Mucosa of stomach (tissue), 1 donor: ENCODE measurements at regions not wholly inside any gene's neighbourhood (a gene's known extent, or its start where the extent isn't known, plus 50 kb on each side); places are given as distances from the start of the nearest gene placed in this dataset.

Experiments
- H3K27me3 ChIP-seq: one replicate; pipeline ENCODE4 v1.7.0; 2013; ENCODE audit warnings: mild to moderate bottlenecking, low read length; ENCODE audit not compliant: control insufficient read depth, insufficient read depth
- H3K36me3 ChIP-seq: one replicate; pipeline ENCODE4 v1.7.0; 2013; ENCODE audit warnings: low read length; ENCODE audit not compliant: control insufficient read depth, insufficient read depth
- H3K4me1 ChIP-seq: one replicate; pipeline ENCODE4 v1.7.0; 2013; ENCODE audit warnings: mild to moderate bottlenecking, low read length; ENCODE audit not compliant: control insufficient read depth, insufficient read depth
- H3K4me3 ChIP-seq: one replicate; pipeline ENCODE4 v1.7.0; 2013; ENCODE audit warnings: low read length
- H3K9ac ChIP-seq: one replicate; pipeline ENCODE4 v1.7.0; 2013; ENCODE audit warnings: mild to moderate bottlenecking, low read length, moderate library complexity
- H3K9me3 ChIP-seq: one replicate; pipeline ENCODE4 v1.7.0; 2013; ENCODE audit warnings: mild to moderate bottlenecking, low read length, moderate library complexity; ENCODE audit not compliant: control insufficient read depth
- donor health status: Pancreatic carcinoma.

- H3K9me3 ChIP-seq: no peaks in the 10 kb centered on the region
Measured at GRCh38 chr3:189027626-189028155, 144.1 kb upstream of the TPRG1 start.

GRCh38 chr3:189038773-189039745 lies 132.7 kb upstream of the TPRG1 start:
- Histone ChIP-seq H3K4me1 (no peaks in the 10 kb centered on the region), H3K27me3 (no peaks in the 10 kb centered on the region), H3K9ac (no peak overlapping the region), H3K9me3 (no peaks in the 10 kb centered on the region), H3K4me3 (no peak overlapping the region), H3K36me3 (no peaks in the 10 kb centered on the region)

More at GRCh38 chr3:189027626-189028155, 144.1 kb upstream of the TPRG1 start:
- no peaks in the 10 kb centered on the region for H3K27me3 ChIP-seq
- no peaks in the 10 kb centered on the region for H3K36me3 ChIP-seq
- H3K9ac ChIP-seq: no peak overlapping the region
- H3K4me1 ChIP-seq: no peaks in the 10 kb centered on the region
- H3K4me3 ChIP-seq: no peak overlapping the region

DNA sequence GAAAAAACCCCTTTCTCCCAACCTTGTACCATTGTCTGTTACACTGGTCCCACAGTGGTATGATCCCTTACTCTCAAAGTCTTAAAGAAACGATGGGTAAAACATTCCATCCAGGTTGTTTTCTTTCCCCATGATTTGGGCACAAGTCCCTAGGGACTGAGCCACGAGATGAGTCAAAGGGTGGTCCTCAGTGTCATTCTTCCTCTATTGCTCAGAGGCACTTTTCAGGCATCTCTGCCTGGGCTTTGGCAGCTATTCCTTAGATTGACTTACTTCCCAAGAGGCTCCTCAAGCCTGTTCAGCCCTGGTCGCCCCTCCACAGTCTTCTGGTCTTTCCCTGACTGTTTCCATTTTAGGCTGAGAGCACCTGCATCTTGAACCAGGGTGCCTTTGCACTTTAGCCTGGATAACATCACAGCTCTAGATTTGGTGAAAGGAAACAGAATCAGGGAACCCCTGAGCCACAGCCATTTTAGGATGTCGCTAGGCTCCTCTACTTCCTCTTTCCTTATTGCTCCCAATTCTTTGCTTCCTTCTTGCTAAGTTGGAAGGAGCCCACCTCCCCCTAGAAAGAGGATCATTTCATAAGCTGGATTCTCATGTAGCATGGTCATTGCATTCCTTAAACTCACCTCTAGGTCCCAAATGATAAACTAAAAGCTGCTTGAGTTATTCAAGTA lies 131.0 kb upstream of the TPRG1 start:
- H3K9ac ChIP-seq: no peak overlapping the region
- H3K4me1 ChIP-seq: no peaks in the 10 kb centered on the region
- H3K27me3 ChIP-seq: no peaks in the 10 kb centered on the region
- no peak overlapping the region for H3K4me3 ChIP-seq
- H3K36me3 ChIP-seq: no peaks in the 10 kb centered on the region
- no peaks in the 10 kb centered on the region for H3K9me3 ChIP-seq

DNA sequence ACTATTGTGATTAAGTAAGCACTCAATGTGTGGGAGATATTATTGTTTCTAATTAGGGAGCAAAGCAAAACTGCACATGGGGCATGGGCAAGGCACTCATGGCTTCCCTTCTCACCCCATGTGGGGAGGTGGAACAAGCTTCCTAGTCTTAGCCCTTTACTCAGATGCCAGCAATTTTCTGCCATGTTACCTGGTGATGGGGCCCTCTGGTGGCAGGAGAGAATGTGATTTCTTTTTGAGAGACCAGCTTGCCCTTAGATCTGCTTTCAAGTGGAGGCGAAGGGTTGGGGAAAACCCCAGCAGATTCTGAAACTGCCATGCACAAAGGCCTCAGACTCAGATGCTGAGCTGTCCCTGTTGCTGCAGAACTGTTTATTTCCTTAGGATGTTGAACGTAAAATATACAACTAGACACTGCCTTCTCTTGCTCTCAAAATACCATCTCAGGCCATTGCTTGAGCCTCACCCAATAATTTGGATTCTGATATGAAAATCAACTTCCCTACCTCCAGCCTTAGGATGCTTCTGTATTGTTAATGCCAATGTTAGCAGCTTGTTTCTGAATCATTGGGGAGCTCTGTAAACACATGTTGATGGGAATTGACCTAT lies 130.2 kb upstream of the TPRG1 start:
- Histone ChIP-seq H3K36me3 (no peaks in the 10 kb centered on the region), H3K27me3 (no peaks in the 10 kb centered on the region), H3K9ac (no peak overlapping the region), H3K4me1 (no peaks in the 10 kb centered on the region), H3K9me3 (no peaks in the 10 kb centered on the region), H3K4me3 (no peak overlapping the region)

DNA sequence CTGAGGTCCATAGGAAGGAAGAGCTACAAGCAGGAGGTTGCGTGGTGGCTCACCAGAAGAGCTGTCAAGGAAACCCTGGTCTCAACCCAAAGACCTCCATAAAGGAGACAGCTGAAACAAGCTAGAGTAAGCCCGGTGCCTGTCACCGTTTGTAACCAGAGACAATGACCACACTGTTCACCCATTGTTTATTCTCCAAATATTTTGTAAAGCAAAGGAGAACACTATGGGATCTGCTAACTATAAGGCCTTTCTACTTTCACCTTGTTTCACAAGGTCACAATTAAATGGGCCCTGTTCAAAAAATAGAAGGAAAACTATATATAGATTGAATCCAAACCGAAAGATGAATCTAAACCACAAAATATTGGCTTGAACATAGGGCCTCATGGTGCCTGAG lies 128.9 kb upstream of the TPRG1 start:
- Histone ChIP-seq H3K9me3 (no peaks in the 10 kb centered on the region), H3K27me3 (no peaks in the 10 kb centered on the region), H3K4me3 (no peak overlapping the region), H3K36me3 (no peaks in the 10 kb centered on the region), H3K9ac (no peak overlapping the region), H3K4me1 (no peaks in the 10 kb centered on the region)

DNA sequence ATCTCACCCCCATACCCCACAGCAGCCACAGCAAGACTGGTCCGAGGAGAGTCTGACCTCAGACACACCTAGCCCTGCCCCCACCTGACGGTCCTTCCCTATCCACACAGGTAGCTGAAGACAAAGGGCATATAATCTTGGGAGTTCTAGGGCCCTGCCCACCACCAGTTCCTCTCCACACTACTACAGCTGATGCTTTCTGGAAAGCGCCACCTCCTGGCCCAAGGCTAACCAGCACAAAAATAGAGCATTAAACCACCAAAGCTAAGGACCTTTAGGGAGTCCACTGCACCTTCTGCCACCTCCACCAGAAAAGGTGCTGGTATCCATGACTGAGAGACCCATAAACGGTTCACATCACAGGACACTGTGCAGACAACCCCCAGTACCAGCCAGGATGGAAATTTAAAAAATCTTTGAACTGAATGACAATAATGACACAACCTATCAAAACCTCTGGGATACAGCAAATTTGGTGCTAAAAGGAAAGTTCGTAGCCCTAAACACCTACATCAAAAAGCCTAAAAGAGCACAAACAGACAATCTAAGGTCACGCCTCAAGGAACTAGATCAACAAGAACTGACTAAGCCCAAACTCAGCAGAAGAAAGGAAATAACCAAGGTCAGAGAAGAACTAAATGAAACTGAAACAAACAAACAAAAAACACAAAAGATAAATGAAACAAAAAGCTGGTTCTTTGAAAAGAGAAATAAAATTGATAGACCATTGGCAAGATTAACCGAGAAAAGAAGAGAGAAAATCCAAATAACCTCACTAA lies 122.1 kb upstream of the TPRG1 start:
- no peaks in the 10 kb centered on the region for H3K27me3 ChIP-seq
- H3K4me3 ChIP-seq: no peak overlapping the region
- no peaks in the 10 kb centered on the region for H3K9me3 ChIP-seq
- no peaks in the 10 kb centered on the region for H3K4me1 ChIP-seq
- H3K9ac ChIP-seq: no peak overlapping the region
- no peaks in the 10 kb centered on the region for H3K36me3 ChIP-seq

GRCh38 chr3:189053322-189053721 lies 118.4 kb upstream of the TPRG1 start:
- Histone ChIP-seq H3K4me3 (no peak overlapping the region), H3K9ac (no peak overlapping the region), H3K36me3 (no peaks in the 10 kb centered on the region), H3K27me3 (no peaks in the 10 kb centered on the region), H3K4me1 (no peaks in the 10 kb centered on the region), H3K9me3 (no peaks in the 10 kb centered on the region)

DNA sequence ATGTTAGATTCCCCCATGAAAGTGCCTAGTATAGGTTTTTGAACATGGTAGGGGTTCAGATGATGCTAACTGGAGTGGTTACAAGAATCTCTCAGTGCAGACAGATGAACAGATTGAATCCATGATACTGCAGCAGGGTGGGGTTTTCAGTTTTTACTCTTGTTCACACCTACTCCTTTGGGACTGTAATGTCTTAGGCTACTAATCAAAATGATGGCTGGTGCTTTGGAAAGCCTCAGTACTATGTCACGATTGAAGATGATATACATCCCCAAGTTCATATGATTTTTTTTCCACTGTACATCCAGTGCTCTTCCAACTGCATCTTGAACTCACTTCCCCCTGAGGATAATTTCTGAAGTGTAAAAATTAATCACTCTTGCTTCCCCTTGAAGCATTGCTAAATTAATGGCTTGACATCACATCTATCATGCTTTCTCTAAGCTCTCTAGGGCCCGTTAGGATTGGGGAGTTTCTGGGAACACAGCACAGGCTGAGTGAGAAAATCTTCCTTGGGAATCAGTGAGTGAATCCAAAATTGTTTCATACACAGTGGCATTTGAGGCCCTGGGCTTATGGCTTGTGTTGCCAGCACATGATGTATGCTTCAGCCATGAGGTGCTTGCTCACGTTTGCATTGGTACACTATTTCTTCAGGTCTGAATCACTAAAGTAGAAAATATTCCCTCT lies 115.0 kb upstream of the TPRG1 start:
- Histone ChIP-seq H3K4me3 (no peak overlapping the region), H3K9ac (no peak overlapping the region), H3K4me1 (no peaks in the 10 kb centered on the region), H3K27me3 (no peaks in the 10 kb centered on the region), H3K36me3 (no peaks in the 10 kb centered on the region), H3K9me3 (no peaks in the 10 kb centered on the region)

GRCh38 chr3:189057369-189057768 lies 114.4 kb upstream of the TPRG1 start:
- Histone ChIP-seq H3K4me1 (no peaks in the 10 kb centered on the region), H3K9ac (no peak overlapping the region), H3K27me3 (no peaks in the 10 kb centered on the region), H3K4me3 (no peak overlapping the region), H3K9me3 (no peaks in the 10 kb centered on the region), H3K36me3 (no peaks in the 10 kb centered on the region)

DNA sequence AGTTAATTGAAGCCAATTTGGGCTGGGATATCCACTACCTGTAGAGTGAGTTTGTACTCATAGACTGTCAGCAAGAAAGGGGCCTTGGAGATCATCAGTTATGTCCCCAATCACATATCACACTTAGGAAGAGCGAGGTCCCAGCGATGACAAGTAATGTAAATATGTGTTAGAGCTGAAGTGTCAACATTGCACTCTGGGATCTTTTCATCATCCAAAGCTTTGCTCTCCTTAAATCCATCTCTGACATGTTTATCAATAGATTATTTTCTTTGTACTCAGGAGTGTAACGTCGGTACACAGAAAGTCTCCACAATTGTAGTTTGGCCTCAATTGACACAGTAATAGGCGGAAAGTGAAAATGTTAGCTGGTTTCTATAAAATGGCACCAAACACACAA lies 113.7 kb upstream of the TPRG1 start:
- Histone ChIP-seq H3K4me1 (no peaks in the 10 kb centered on the region), H3K9ac (no peak overlapping the region), H3K36me3 (no peaks in the 10 kb centered on the region), H3K4me3 (no peak overlapping the region), H3K27me3 (no peaks in the 10 kb centered on the region), H3K9me3 (no peaks in the 10 kb centered on the region)

DNA sequence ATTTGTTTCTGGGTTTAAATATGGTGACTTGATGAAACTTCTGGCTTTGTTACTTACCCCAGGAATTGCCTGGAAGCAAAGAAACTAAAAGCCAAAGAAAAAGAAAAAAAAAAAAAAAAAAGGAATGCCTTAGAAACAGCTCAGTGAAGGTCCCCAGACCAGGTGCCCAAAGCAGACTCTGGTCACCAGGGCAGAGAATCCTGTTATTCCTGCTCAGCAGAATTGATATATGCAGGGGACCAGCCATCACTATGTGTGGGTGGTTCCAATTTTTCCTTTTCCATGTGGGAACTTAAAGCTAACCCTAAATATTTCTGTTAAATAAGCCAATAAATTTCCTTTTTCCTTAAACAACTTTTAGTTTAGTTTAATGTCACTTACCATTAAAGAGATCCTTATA lies 100.8 kb upstream of the TPRG1 start:
- H3K9me3 ChIP-seq: no peaks in the 10 kb centered on the region
- no peaks in the 10 kb centered on the region for H3K36me3 ChIP-seq
- no peaks in the 10 kb centered on the region for H3K4me1 ChIP-seq
- no peaks in the 10 kb centered on the region for H3K27me3 ChIP-seq
- no peak overlapping the region for H3K9ac ChIP-seq
- H3K4me3 ChIP-seq: no peak overlapping the region
